Inflammatory macrophage treated with lipopolysaccharide for 4 hours (primary cell): ENCODE measurements at regions not wholly inside any gene's neighbourhood (a gene's known extent, or its start where the extent isn't known, plus 50 kb on each side); places are given as distances from the start of the nearest gene placed in this dataset.
A peak's percentile ranks its signal among the peaks of the same experiment; 100 is the strongest.

ENCODE experiments used
- DNase-seq: peaks from one replicate; pipeline ENCODE4 v3.0.0-alpha.2; 2020

GRCh38 chr3:187618722-187619121, 51.5 kb downstream of the SST start:
- no peak for DNase-seq

- no peak for DNase-seq
These were observed 53.0 kb downstream of the SST start for GRCh38 chr3:187617213-187617612.

- DNase-seq: peak; percentile 60
These were observed 53.8 kb downstream of the SST start for GRCh38 chr3:187616307-187616972.

GRCh38 chr3:187615630-187616029, 54.6 kb downstream of the SST start:
- DNase-seq: no peak

GRCh38 chr3:187612656-187613055, 57.5 kb downstream of the SST start:
- DNase-seq: no peak

- DNase-seq: no peak
These were observed 59.1 kb downstream of the SST start for GRCh38 chr3:187610981-187611511.

- DNase-seq: no peak
These were observed 75.9 kb downstream of the SST start for GRCh38 chr3:187594272-187594671.

GRCh38 chr3:187593451-187593850, 76.7 kb downstream of the SST start:
- DNase-seq: no peak

- DNase-seq: no peak
These were observed 79.2 kb downstream of the SST start for GRCh38 chr3:187590861-187591576.

- peak; percentile 4 for DNase-seq
These were observed 83.1 kb downstream of the SST start for GRCh38 chr3:187587076-187587475.

GRCh38 chr3:187586226-187586625, 84.0 kb downstream of the SST start:
- DNase-seq: no peak

- no peak for DNase-seq
These were observed 97.8 kb downstream of the SST start for GRCh38 chr3:187572441-187572840.

GRCh38 chr3:187571701-187572100, 98.5 kb downstream of the SST start:
- DNase-seq: no peak

- DNase-seq: no peak
These were observed 99.4 kb downstream of the SST start for GRCh38 chr3:187570776-187571175.

GRCh38 chr3:187568171-187568570, 102.0 kb downstream of the SST start:
- DNase-seq: no peak

GRCh38 chr3:187567661-187568121, 102.5 kb downstream of the SST start:
- no peak for DNase-seq

GRCh38 chr3:187567021-187567420, 103.2 kb downstream of the SST start:
- peak; percentile 19 for DNase-seq

GRCh38 chr3:187565701-187566100, 104.5 kb downstream of the SST start:
- no peak for DNase-seq

GRCh38 chr3:187558990-187559389, 111.2 kb downstream of the SST start:
- no peak for DNase-seq

GRCh38 chr3:187551416-187551815, 118.8 kb downstream of the SST start:
- no peak for DNase-seq

GRCh38 chr3:187550446-187550845, 119.7 kb downstream of the SST start:
- DNase-seq: no peak

- DNase-seq: no peak
These were observed 124.8 kb downstream of the SST start for GRCh38 chr3:187545366-187545765.

- DNase-seq: no peak
These were observed 125.9 kb downstream of the SST start for GRCh38 chr3:187544326-187544725.

GRCh38 chr3:187540847-187541246, 129.3 kb downstream of the SST start:
- DNase-seq: no peak
